A549 (cell line): ENCODE measurements at regions not wholly inside any gene's neighbourhood (a gene's known extent, or its start where the extent isn't known, plus 50 kb on each side); places are given as distances from the start of the nearest gene placed in this dataset.

Source experiments
- BHLHE40 ChIP-seq: IDR thresholded peaks from 2 replicates; pipeline ENCODE4 v1.6.1; 2012; ENCODE audit warnings: low read depth, low read length, inconsistent platforms
- CBX8 ChIP-seq: fragments of 200-600 bp; sonication (generic); IDR thresholded peaks from 2 replicates; pipeline ENCODE4 v1.6.1; 2016
- CEBPB ChIP-seq, 2 experiments: fragments of >200 bp in 1 of 2; sonication (Bioruptor Twin) in 1 of 2; formaldehyde crosslinking in 1 of 2; IDR thresholded peaks; 2 replicates each; pipeline ENCODE4 v1.6.1; 2012 to 2016
- EP300 ChIP-seq, 2 experiments: fragments of >200 bp; sonication (Bioruptor Twin); formaldehyde crosslinking; IDR thresholded peaks; 2 replicates in 1 of 2; 3 replicates in 1 of 2; pipeline ENCODE4 v1.6.1; 2016 to 2017
- ESRRA ChIP-seq: fragments of 150-350 bp; IDR thresholded peaks from 2 replicates; pipeline ENCODE4 v1.6.1; 2014; ENCODE audit warnings: mild to moderate bottlenecking, low read length, borderline replicate concordance
- JUN ChIP-seq, 2 experiments: fragments of >200 bp; sonication (Bioruptor Twin); formaldehyde crosslinking; IDR thresholded peaks; 2 replicates in 1 of 2; 3 replicates in 1 of 2; pipeline ENCODE4 v1.6.1; 2016 to 2017
- MAZ ChIP-seq: fragments of 150-350 bp; IDR thresholded peaks from 2 replicates; pipeline ENCODE4 v1.6.1; 2014; ENCODE audit warnings: antibody characterized with exemption, low read depth, low read length, borderline replicate concordance
- NFE2L2 ChIP-seq: fragments of 150-350 bp; conservative IDR thresholded peaks from 2 replicates; pipeline ENCODE4 v1.6.1; 2014; ENCODE audit warnings: low read length
- POLR2A ChIP-seq: IDR thresholded peaks from 2 replicates; pipeline ENCODE4 v1.6.1; 2012; ENCODE audit warnings: mild to moderate bottlenecking, low read length
- RCOR1 ChIP-seq: fragments of 150-350 bp; IDR thresholded peaks from 2 replicates; pipeline ENCODE4 v1.6.1; 2014; ENCODE audit warnings: antibody characterized with exemption, low read length, low read depth
- TF ChIP-seq, protein P1 (sequence below): fragments of >200 bp; sonication (Bioruptor Twin); formaldehyde crosslinking; IDR thresholded peaks from 3 replicates; pipeline ENCODE4 v1.5.1; 2016
- TF ChIP-seq, protein P2 (sequence below): fragments of 250-450 bp; sonication (Bioruptor Pico); IDR thresholded peaks from 2 replicates; pipeline ENCODE4 v1.5.0; 2021; ENCODE audit warnings: mild to moderate bottlenecking, moderate library complexity, borderline replicate concordance
- TF ChIP-seq, protein P3 (sequence below): IDR thresholded peaks from 2 replicates; pipeline ENCODE4 v1.6.1; 2012
- TF ChIP-seq, protein P4 (sequence below): fragments of >200 bp; sonication (Bioruptor Twin); formaldehyde crosslinking; IDR thresholded peaks from 2 replicates; pipeline ENCODE4 v1.6.1; 2016

DNA sequence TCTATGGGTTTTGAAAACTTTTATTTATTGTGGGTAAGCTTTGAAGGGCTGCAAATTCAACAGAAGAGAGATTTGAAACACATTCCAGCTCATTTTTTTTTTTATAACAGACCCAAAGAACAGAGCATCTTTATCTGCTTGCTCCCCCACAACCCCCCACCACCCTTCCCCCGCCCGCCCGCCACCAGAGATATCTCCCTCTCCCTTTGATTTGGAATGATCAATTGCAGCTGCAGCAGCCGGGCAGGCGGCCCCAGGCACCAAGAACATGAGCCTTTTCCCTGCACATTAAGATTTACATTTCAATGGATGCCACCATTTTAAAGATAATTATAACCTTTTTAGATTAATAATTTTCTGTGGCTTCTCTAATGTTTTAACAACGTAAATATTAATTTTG, 510.9 kb downstream of the ZNF608 start:
- TF ChIP-seq, protein P1, sequence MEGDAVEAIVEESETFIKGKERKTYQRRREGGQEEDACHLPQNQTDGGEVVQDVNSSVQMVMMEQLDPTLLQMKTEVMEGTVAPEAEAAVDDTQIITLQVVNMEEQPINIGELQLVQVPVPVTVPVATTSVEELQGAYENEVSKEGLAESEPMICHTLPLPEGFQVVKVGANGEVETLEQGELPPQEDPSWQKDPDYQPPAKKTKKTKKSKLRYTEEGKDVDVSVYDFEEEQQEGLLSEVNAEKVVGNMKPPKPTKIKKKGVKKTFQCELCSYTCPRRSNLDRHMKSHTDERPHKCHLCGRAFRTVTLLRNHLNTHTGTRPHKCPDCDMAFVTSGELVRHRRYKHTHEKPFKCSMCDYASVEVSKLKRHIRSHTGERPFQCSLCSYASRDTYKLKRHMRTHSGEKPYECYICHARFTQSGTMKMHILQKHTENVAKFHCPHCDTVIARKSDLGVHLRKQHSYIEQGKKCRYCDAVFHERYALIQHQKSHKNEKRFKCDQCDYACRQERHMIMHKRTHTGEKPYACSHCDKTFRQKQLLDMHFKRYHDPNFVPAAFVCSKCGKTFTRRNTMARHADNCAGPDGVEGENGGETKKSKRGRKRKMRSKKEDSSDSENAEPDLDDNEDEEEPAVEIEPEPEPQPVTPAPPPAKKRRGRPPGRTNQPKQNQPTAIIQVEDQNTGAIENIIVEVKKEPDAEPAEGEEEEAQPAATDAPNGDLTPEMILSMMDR, result no peak
- TF ChIP-seq RCOR1 (no peak), CBX8 (no peak), MAZ (no peak), BHLHE40 (no peak), POLR2A (no peak), EP300 (IDR thresholded peaks at IDR 0.05) (no peak), CEBPB (IDR thresholded peaks at IDR 0.05) (no peak), ESRRA (no peak), NFE2L2 (no peak), JUN (IDR thresholded peaks at IDR 0.05) (no peak)
- TF ChIP-seq, protein P2, sequence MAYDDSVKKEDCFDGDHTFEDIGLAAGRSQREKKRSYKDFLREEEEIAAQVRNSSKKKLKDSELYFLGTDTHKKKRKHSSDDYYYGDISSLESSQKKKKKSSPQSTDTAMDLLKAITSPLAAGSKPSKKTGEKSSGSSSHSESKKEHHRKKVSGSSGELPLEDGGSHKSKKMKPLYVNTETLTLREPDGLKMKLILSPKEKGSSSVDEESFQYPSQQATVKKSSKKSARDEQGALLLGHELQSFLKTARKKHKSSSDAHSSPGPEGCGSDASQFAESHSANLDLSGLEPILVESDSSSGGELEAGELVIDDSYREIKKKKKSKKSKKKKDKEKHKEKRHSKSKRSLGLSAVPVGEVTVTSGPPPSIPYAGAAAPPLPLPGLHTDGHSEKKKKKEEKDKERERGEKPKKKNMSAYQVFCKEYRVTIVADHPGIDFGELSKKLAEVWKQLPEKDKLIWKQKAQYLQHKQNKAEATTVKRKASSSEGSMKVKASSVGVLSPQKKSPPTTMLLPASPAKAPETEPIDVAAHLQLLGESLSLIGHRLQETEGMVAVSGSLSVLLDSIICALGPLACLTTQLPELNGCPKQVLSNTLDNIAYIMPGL, result no peak
- TF ChIP-seq, protein P3, sequence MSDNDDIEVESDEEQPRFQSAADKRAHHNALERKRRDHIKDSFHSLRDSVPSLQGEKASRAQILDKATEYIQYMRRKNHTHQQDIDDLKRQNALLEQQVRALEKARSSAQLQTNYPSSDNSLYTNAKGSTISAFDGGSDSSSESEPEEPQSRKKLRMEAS, result no peak
- TF ChIP-seq, protein P4, sequence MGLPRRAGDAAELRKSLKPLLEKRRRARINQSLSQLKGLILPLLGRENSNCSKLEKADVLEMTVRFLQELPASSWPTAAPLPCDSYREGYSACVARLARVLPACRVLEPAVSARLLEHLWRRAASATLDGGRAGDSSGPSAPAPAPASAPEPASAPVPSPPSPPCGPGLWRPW, result no peak
